AG09319 (cell line): ENCODE measurements at regions not wholly inside any gene's neighbourhood (a gene's known extent, or its start where the extent isn't known, plus 50 kb on each side); places are given as distances from the start of the nearest gene placed in this dataset.

Source experiments
- DNase-seq: peaks from one replicate; pipeline ENCODE4 v3.0.0-alpha.2; 2010; ENCODE audit warnings: low read depth; ENCODE audit errors: extremely low read depth
- TF ChIP-seq, protein P1 (sequence below): IDR thresholded peaks from 2 replicates; pipeline ENCODE4 v1.5.1; 2011; ENCODE audit warnings: low read depth, mild to moderate bottlenecking, inconsistent platforms, low read length, moderate library complexity

DNA sequence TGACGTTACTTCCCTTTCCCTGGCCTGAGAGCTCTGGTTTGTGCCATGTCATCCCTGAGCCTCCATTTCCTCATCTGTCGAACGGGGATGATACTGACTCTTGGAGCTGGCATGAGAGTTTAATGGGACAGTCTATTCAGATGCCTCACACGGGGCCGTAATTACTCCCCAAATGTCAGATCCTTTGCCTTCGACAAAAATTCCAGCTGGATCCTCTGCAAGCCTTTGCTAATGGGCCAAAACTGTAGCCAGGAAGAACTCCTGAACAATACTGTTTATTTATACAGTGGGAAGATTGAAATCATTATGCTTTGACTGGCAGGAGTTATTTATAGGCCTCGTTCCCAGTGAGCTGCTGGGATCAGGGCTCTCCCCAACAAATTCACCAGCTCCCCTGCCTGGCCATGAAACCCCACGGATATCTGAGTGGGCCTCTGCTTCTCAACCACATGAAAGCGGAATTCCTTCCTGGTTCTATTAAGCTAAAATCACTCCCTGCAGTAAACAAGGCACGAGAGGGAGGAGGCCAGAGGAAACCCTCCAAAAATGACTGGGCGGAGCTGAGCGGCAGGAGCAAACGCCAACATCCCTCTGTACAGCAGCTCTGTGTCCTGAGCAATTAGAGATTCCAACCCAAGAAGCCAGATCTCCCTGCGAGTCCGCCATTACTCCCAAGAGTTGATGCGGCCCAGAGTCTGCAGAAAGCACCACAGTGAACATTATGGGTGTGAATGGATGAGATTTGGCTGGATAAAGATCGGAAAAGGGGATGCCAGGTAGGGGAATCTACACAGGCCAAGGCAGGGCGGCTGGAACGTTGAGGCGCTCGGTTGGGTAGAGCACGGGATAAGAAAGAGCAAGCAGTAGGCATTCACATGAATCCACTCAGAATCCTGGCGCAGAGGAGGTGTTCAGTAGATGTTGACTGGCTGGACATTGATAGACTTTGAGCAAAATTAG, 326.1 kb downstream of the BCL11B start:
- TF ChIP-seq, protein P1, sequence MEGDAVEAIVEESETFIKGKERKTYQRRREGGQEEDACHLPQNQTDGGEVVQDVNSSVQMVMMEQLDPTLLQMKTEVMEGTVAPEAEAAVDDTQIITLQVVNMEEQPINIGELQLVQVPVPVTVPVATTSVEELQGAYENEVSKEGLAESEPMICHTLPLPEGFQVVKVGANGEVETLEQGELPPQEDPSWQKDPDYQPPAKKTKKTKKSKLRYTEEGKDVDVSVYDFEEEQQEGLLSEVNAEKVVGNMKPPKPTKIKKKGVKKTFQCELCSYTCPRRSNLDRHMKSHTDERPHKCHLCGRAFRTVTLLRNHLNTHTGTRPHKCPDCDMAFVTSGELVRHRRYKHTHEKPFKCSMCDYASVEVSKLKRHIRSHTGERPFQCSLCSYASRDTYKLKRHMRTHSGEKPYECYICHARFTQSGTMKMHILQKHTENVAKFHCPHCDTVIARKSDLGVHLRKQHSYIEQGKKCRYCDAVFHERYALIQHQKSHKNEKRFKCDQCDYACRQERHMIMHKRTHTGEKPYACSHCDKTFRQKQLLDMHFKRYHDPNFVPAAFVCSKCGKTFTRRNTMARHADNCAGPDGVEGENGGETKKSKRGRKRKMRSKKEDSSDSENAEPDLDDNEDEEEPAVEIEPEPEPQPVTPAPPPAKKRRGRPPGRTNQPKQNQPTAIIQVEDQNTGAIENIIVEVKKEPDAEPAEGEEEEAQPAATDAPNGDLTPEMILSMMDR, result no peak
- DNase-seq, result no peak

DNA sequence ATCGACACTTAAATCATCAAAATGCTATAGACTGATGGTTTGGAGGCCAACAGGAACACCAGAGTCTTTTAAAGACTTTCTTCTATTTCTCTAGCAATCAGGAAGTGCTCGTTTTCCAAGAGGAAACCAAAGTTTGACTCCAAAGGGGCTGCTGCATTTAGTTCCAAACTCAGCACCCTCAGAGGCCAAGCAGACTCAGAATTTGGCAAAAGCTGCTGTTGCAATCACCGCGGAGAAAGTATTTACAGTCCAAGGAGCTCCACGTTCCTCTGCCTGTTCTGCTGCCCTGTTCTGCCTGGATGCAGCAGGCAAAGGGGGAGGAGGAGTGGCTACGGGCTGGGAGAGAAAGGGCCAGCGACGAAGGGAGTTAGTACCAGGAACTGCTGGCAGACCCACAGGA, 325.1 kb downstream of the BCL11B start:
- no peak for DNase-seq
- TF ChIP-seq, protein P1, result no peak

DNA sequence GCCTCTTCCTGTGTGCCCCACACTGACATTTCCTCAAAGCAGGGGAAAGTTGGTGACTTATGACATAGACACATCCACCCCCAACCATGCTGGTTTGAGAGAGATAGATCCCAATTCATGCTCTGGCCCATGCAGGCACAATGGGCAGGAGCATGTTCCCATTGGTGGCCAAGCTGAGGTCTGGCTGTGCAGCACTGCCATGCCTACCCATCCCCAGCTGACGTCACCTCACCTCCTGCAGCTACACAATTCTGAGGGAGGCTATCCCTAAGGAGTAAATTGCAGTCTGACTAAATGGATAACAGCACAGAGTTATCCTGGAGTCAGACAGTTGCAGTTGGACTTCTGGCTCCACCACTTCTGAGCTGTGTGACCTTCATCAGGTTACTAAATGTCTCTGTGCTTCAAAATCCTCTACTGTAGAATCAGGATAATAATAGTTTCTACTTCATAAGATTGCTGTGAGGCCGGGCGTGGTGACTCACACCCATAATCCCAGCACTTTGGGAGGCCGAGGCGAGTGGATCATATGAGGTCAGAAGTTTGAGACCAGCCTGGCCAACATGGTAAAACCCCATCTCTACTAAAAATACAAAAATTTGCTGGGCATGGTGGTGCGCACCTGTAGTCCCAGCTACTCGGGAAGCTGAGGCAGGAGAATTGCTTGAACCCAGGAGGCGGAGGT, 323.9 kb downstream of the BCL11B start:
- TF ChIP-seq, protein P1, result no peak
- no peak for DNase-seq

DNA sequence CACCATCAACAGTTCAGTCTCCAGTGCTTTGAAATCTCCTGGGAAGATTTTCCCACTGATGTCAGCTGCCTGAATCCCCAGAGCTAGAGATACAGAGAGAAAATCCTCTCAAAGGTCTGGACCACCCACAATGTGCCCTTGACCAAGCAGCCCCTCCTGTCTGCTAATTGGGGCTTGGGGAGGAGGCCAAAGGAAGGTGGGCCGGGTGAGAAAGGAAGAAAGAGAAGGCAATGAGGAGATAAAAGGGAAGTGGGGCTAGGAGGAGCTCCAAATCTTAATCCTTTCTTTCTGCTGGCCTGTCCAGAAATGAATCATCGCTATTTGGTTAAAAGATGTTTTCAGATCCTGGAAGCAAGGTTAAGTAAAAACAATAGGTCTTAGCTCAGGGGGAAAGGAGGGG, 322.9 kb downstream of the BCL11B start:
- TF ChIP-seq, protein P1, result no peak
- DNase-seq, result no peak

DNA sequence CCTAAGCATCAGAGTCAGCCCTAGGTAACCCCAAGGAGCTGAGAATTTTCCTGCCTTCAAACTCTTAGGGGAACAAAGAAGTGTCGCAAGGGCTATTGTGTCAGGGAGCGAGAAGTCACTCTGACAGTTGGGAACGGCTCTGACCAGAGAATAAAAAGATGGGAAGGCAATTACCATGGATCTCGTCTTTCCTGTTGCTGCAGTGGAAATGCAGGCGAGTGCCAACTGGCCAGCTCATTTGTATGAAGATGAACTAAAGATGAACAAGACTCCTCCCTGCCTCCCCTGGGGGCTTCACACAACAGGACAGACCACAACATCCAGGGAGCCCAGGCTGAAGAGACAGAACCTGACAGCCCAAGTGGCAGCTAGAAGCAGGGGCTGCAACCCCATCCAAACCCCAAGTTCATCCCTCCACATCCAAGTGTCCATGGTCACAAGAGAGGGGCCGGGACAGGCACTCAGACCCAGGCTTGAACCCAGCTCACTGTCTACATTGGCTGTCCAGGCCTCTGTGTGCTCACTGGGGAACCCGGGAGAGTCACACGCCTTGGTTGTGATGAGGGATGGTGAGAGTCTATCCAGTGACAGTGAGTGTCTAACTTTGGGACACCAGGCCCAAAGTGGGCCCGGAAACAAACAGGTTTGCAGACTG, 322.4 kb downstream of the BCL11B start:
- no peak for DNase-seq
- TF ChIP-seq, protein P1, result no peak

DNA sequence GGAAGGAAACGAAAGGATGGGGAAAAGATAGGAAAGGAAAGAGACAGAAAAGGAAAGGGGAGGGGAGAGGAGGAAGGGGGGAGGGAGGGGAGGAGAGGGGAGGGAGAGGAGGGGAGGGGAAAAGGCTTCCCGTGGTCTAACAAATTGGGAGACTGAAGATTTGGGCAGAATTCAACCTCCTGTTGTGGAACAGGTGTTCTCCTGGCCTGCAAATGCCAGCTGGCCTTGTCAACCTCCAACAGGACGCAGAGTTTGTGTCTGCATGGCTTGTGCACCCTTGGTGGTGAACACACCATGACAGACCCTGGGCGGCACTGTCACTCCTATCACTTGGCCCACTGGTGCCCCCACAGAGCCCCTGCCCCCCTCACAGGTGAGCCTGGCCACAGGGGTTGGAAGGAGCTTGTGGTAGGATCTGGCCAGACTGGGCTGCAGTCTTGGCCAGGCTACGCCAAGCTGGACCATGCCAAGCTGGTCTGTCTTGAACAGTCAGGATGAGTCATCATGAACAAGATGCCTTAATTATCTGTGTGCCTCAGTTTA, 321.6 kb downstream of the BCL11B start:
- TF ChIP-seq, protein P1, result no peak
- no peak for DNase-seq
